Keratinocyte (primary cell): ENCODE measurements at regions not wholly inside any gene's neighbourhood (a gene's known extent, or its start where the extent isn't known, plus 50 kb on each side); places are given as distances from the start of the nearest gene placed in this dataset.
"Not testable (repeated sequence)": the region's sequence is repeated elsewhere in the genome, so short reads cannot be mapped to it uniquely, and the experiment has no call there.

ENCODE experiments used
- EZH2 ChIP-seq: IDR thresholded peaks from one replicate; pipeline ENCODE4 v1.6.1; 2012; ENCODE audit warnings: inconsistent platforms, mild to moderate bottlenecking, low read length, moderate library complexity
- TF ChIP-seq, protein P1 (sequence below), 3 experiments: IDR thresholded peaks in 1 of 3; conservative IDR thresholded peaks in 1 of 3; optimal IDR thresholded peaks in 1 of 3; 2 replicates in 2 of 3; 3 replicates in 1 of 3; pipeline versions ENCODE3 to v1.5.1; 2011; ENCODE audit warnings: low read length in 3 of 3, mild to moderate bottlenecking in 3 of 3, moderate library complexity in 2 of 3, control low read depth in 1 of 3, inconsistent platforms in 1 of 3; ENCODE audit not compliant: insufficient read depth in 2 of 3; ENCODE audit errors: extremely low read depth in 1 of 3

DNA sequence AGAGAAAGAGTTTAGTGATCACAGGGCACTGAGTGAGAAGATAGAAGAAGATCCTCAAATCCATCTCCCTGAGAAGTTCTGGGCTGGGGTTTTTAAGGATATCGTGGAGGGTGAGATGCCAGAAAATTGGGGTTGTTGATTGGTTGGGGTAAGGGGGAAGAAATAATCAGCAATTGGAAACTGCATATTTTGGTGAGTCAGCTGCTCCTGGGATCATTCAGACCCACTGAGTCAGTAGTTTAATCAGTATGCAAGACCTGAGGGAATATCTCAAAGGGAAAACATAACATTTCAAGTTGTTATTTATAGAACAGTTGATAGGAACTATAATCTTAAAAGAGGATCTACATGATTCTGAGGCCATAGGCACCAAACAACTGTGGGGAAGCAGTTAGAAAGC lies 183.4 kb downstream of the FCRL5 start:
- TF ChIP-seq, protein P1, sequence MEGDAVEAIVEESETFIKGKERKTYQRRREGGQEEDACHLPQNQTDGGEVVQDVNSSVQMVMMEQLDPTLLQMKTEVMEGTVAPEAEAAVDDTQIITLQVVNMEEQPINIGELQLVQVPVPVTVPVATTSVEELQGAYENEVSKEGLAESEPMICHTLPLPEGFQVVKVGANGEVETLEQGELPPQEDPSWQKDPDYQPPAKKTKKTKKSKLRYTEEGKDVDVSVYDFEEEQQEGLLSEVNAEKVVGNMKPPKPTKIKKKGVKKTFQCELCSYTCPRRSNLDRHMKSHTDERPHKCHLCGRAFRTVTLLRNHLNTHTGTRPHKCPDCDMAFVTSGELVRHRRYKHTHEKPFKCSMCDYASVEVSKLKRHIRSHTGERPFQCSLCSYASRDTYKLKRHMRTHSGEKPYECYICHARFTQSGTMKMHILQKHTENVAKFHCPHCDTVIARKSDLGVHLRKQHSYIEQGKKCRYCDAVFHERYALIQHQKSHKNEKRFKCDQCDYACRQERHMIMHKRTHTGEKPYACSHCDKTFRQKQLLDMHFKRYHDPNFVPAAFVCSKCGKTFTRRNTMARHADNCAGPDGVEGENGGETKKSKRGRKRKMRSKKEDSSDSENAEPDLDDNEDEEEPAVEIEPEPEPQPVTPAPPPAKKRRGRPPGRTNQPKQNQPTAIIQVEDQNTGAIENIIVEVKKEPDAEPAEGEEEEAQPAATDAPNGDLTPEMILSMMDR (optimal IDR thresholded peaks at IDR 0.05 in 1 of 3, IDR thresholded peaks at IDR 0.05 in 1 of 3, conservative IDR thresholded peaks at IDR 0.05 in 1 of 3; ENCODE audit: extremely low read depth in 1 of 3, insufficient read depth in 2 of 3, low read length in 3 of 3), result not testable (repeated sequence)
- TF ChIP-seq EZH2, result not testable (repeated sequence)
